GM12873 (cell line): ENCODE measurements at regions not wholly inside any gene's neighbourhood (a gene's known extent, or its start where the extent isn't known, plus 50 kb on each side); places are given as distances from the start of the nearest gene placed in this dataset.

Source experiments
- CTCF ChIP-seq: IDR thresholded peaks from 2 replicates; pipeline ENCODE4 v1.5.1; 2012; ENCODE audit warnings: low read depth, mild to moderate bottlenecking, moderate library complexity, low read length, control low read depth; ENCODE audit not compliant: insufficient read depth; ENCODE audit errors: missing control alignments

GRCh38 chr6:6962699-6963098 lies 145.1 kb upstream of the RREB1 start:
- TF ChIP-seq CTCF, result no peak

GRCh38 chr6:6964675-6965074 lies 143.1 kb upstream of the RREB1 start:
- TF ChIP-seq CTCF, result no peak

GRCh38 chr6:6966127-6966526 lies 141.6 kb upstream of the RREB1 start:
- no peak for TF ChIP-seq CTCF

- no peak for TF ChIP-seq CTCF
Measured at GRCh38 chr6:6966569-6966968, 141.2 kb upstream of the RREB1 start.

- no peak for TF ChIP-seq CTCF
Measured at GRCh38 chr6:6968357-6968730, 139.4 kb upstream of the RREB1 start.

- no peak for TF ChIP-seq CTCF
Measured at GRCh38 chr6:6968731-6969552, 138.8 kb upstream of the RREB1 start.

- no peak for TF ChIP-seq CTCF
Measured at GRCh38 chr6:6969761-6970223, 138.0 kb upstream of the RREB1 start.
